ENCODE measurements at regions not wholly inside any gene's neighbourhood (a gene's known extent, or its start where the extent isn't known, plus 50 kb on each side); places are given as distances from the start of the nearest gene placed in this dataset.
"Not testable (repeated sequence)": the region's sequence is repeated elsewhere in the genome, so short reads cannot be mapped to it uniquely, and the experiment has no call there.

- TF ChIP-seq CTCF (IDR thresholded peaks at IDR 0.05; ENCODE audit: control extremely low read depth, extremely low read depth, low read depth, missing control alignments) = no peak
- POLR2A ChIA-PET = no interaction called here
- CTCF ChIA-PET = interaction anchor here (1.4 kb wide), 1 partner anchor 18 kb away, joined by 4 read pairs; no protein-coding TSS in a partner anchor
- DNase-seq (ENCODE audit: extremely low spot score) = no peak
Observed at GRCh38 chr5:154538492-154538891, 60.5 kb upstream of the HAND1 start.

GRCh38 chr5:154536439-154536838, 58.4 kb upstream of the HAND1 start:
- POLR2A ChIA-PET; DNase-seq (ENCODE audit: extremely low spot score): not testable (repeated sequence)
- CTCF ChIA-PET = interaction anchor here (9.0 kb wide), 1 partner anchor 16 kb away, joined by 45 read pairs; no protein-coding TSS in a partner anchor

- ChIA-PET POLR2A (no interaction called here), CTCF (interaction anchor here (3.0 to 9.0 kb wide), 2 partner anchors 8 to 15 kb away, joined by 10 to 45 read pairs; no protein-coding TSS in a partner anchor)
- TF ChIP-seq CTCF (IDR thresholded peaks at IDR 0.05; ENCODE audit: control extremely low read depth, extremely low read depth, low read depth, missing control alignments) = no peak
- DNase-seq (ENCODE audit: extremely low spot score) = no peak
Observed at GRCh38 chr5:154535535-154535934, 57.5 kb upstream of the HAND1 start.

- POLR2A ChIA-PET = no interaction called here
- no peak for DNase-seq (ENCODE audit: extremely low spot score)
- CTCF ChIA-PET = interaction anchor here (3.0 to 9.0 kb wide), 2 partner anchors 9 to 14 kb away, joined by 10 to 45 read pairs; no protein-coding TSS in a partner anchor
- TF ChIP-seq CTCF (IDR thresholded peaks at IDR 0.05; ENCODE audit: control extremely low read depth, extremely low read depth, low read depth, missing control alignments) = no peak
Observed at GRCh38 chr5:154534457-154535050, 56.5 kb upstream of the HAND1 start.

GRCh38 chr5:154529282-154529681, 51.3 kb upstream of the HAND1 start:
- ChIA-PET POLR2A (no interaction called here), CTCF (interaction anchor here (1.1 to 9.0 kb wide), 2 partner anchors 9 to 63 kb away, joined by 3 to 45 read pairs; no protein-coding TSS in a partner anchor)
- no peak for TF ChIP-seq CTCF (IDR thresholded peaks at IDR 0.05; ENCODE audit: control extremely low read depth, extremely low read depth, low read depth, missing control alignments)
- DNase-seq (ENCODE audit: extremely low spot score) = no peak

- DNase-seq (ENCODE audit: extremely low spot score) = no peak
- POLR2A ChIA-PET = no interaction called here
- TF ChIP-seq CTCF (IDR thresholded peaks at IDR 0.05; ENCODE audit: control extremely low read depth, extremely low read depth, low read depth, missing control alignments) = no peak
- CTCF ChIA-PET = interaction anchor here (9.0 kb wide), 1 partner anchor 8 kb away, joined by 45 read pairs; no protein-coding TSS in a partner anchor
Observed at GRCh38 chr5:154528005-154528594, 50.1 kb upstream of the HAND1 start.
